H9 (cell line): ENCODE measurements at regions not wholly inside any gene's neighbourhood (a gene's known extent, or its start where the extent isn't known, plus 50 kb on each side); places are given as distances from the start of the nearest gene placed in this dataset.
A peak's percentile ranks its signal among the peaks of the same experiment; 100 is the strongest.

Experiments
- DNase-seq: peaks from one replicate; pipeline ENCODE4 v3.0.0-alpha.2; 2017
- H2AFZ ChIP-seq: one replicate; pipeline ENCODE4 v1.6.1; 2013; ENCODE audit warnings: mild to moderate bottlenecking, low read length, control low read depth, moderate library complexity
- H2AK5ac ChIP-seq: 2 replicates; pipeline ENCODE4 v1.6.1; 2013; ENCODE audit warnings: low read length, control low read depth, mixed read lengths; ENCODE audit not compliant: insufficient read length
- H2BK120ac ChIP-seq: one replicate; pipeline ENCODE4 v1.6.1; 2013; ENCODE audit warnings: low read depth, mild to moderate bottlenecking, low read length, control low read depth, inconsistent platforms; ENCODE audit not compliant: poor library complexity, severe bottlenecking
- H2BK12ac ChIP-seq: 2 replicates; pipeline ENCODE4 v1.6.1; 2013; ENCODE audit warnings: low read length, control low read depth, mixed read lengths, low read depth; ENCODE audit not compliant: insufficient read length
- H2BK15ac ChIP-seq: 2 replicates; pipeline ENCODE4 v1.6.1; 2013; ENCODE audit warnings: low read depth, low read length, control low read depth
- H2BK20ac ChIP-seq: one replicate; pipeline ENCODE4 v1.6.1; 2013; ENCODE audit warnings: low read depth, mild to moderate bottlenecking, low read length, control low read depth, inconsistent platforms; ENCODE audit not compliant: poor library complexity, severe bottlenecking
- H2BK5ac ChIP-seq: 2 replicates; pipeline ENCODE4 v1.6.1; 2013; ENCODE audit warnings: low read length, control low read depth, mixed read lengths; ENCODE audit not compliant: insufficient read length
- H3K14ac ChIP-seq: 2 replicates; pipeline ENCODE4 v1.6.1; 2013; ENCODE audit warnings: low read length, control low read depth; ENCODE audit not compliant: insufficient read depth
- H3K18ac ChIP-seq: 2 replicates; pipeline ENCODE4 v1.6.1; 2013; ENCODE audit warnings: low read depth, mild to moderate bottlenecking, mixed read lengths, low read length, control low read depth; ENCODE audit not compliant: insufficient read length
- H3K23ac ChIP-seq: 2 replicates; pipeline ENCODE4 v1.6.1; 2013; ENCODE audit warnings: low read length, control low read depth, mixed read lengths, low read depth; ENCODE audit not compliant: insufficient read length
- H3K23me2 ChIP-seq: 2 replicates; pipeline ENCODE4 v1.6.1; 2013; ENCODE audit warnings: low read depth, mild to moderate bottlenecking, mixed read lengths, low read length, control low read depth; ENCODE audit not compliant: insufficient read length, poor library complexity, severe bottlenecking
- H3K27ac ChIP-seq: 2 replicates; pipeline ENCODE4 v1.5.1; 2013; ENCODE audit warnings: low read length, control low read depth, mixed read lengths, low read depth; ENCODE audit not compliant: insufficient read length
- H3K27me3 ChIP-seq: 2 replicates; pipeline ENCODE4 v1.6.1; 2013; ENCODE audit warnings: low read length, control low read depth, inconsistent platforms; ENCODE audit not compliant: insufficient read depth
- H3K4ac ChIP-seq: 2 replicates; pipeline ENCODE4 v1.6.1; 2013; ENCODE audit warnings: low read depth, mild to moderate bottlenecking, control low read depth, inconsistent platforms, low read length, moderate library complexity
- H3K4me1 ChIP-seq: 2 replicates; pipeline ENCODE4 v1.6.1; 2013; ENCODE audit warnings: low read length, control low read depth, inconsistent platforms; ENCODE audit not compliant: insufficient read depth
- H3K4me2 ChIP-seq: 2 replicates; pipeline ENCODE4 v1.6.1; 2013; ENCODE audit warnings: low read length, control low read depth, mixed read lengths; ENCODE audit not compliant: insufficient read length, insufficient read depth
- H3K56ac ChIP-seq: 2 replicates; pipeline ENCODE4 v1.6.1; 2013; ENCODE audit warnings: low read depth, mild to moderate bottlenecking, mixed read lengths, low read length, control low read depth; ENCODE audit not compliant: insufficient read length
- H3K79me1 ChIP-seq: 2 replicates; pipeline ENCODE4 v1.6.1; 2013; ENCODE audit warnings: low read depth, mild to moderate bottlenecking, moderate library complexity, low read length, control low read depth, inconsistent platforms; ENCODE audit not compliant: insufficient read depth, poor library complexity, severe bottlenecking
- H3K79me2 ChIP-seq: 2 replicates; pipeline ENCODE4 v1.6.1; 2013; ENCODE audit warnings: low read length, control low read depth, inconsistent platforms; ENCODE audit not compliant: insufficient read depth
- H3K9ac ChIP-seq: 2 replicates; pipeline ENCODE4 v1.6.1; 2013; ENCODE audit warnings: low read length, control low read depth, mixed read lengths; ENCODE audit not compliant: insufficient read length; ENCODE audit errors: extremely low read depth
- H3K9me3 ChIP-seq: one replicate; pipeline ENCODE4 v1.6.1; 2013; ENCODE audit warnings: low read depth, low read length, inconsistent platforms; ENCODE audit not compliant: control insufficient read depth
- H3T11ph ChIP-seq: one replicate; pipeline ENCODE4 v1.6.1; 2013; ENCODE audit warnings: mild to moderate bottlenecking, low read length, control low read depth, inconsistent platforms
- H4K20me1 ChIP-seq: one replicate; pipeline ENCODE4 v1.6.1; 2013; ENCODE audit not compliant: control insufficient read depth, insufficient read length, insufficient read depth
- H4K5ac ChIP-seq: 2 replicates; pipeline ENCODE4 v1.6.1; 2013; ENCODE audit warnings: low read depth, mild to moderate bottlenecking, mixed read lengths, low read length, control low read depth; ENCODE audit not compliant: insufficient read length
- H4K8ac ChIP-seq: replicated peaks from 2 replicates; pipeline ENCODE4 v1.6.1; 2013; ENCODE audit warnings: low read length, control low read depth, mixed read lengths, low read depth; ENCODE audit not compliant: insufficient read length
- H4K91ac ChIP-seq: 2 replicates; pipeline ENCODE4 v1.6.1; 2013; ENCODE audit warnings: low read depth, mild to moderate bottlenecking, moderate library complexity, mixed read lengths, low read length, control low read depth; ENCODE audit not compliant: insufficient read length
- H3K27ac Mint-ChIP-seq, 3 experiments: 2 replicates in 2 of 3; 3 replicates in 1 of 3; pipeline ENCODE4 v1.8.0; 2020 to 2021; ENCODE audit warnings: mixed read lengths in 3 of 3, mild to moderate bottlenecking in 1 of 3, moderate library complexity in 1 of 3
- H3K27me3 Mint-ChIP-seq: 2 replicates; pipeline ENCODE4 v1.8.0; 2021; ENCODE audit warnings: low read depth, mild to moderate bottlenecking, moderate library complexity, mixed read lengths
- H3K36me3 Mint-ChIP-seq, 3 experiments: 2 replicates in 2 of 3; 3 replicates in 1 of 3; pipeline ENCODE4 v1.8.0; 2020 to 2021; ENCODE audit warnings: low read depth in 3 of 3, mixed read lengths in 3 of 3; ENCODE audit not compliant: insufficient read depth in 1 of 3
- H3K4me1 Mint-ChIP-seq, 2 experiments: 2 replicates each; pipeline ENCODE4 v1.8.0; 2020; ENCODE audit warnings: mixed read lengths in 2 of 2
- H3K4me3 Mint-ChIP-seq, 2 experiments: 2 replicates in 1 of 2; 3 replicates in 1 of 2; pipeline ENCODE4 v1.8.0; 2020 to 2021; ENCODE audit warnings: mild to moderate bottlenecking in 2 of 2, mixed read lengths in 2 of 2, moderate library complexity in 1 of 2
- H3K9me3 Mint-ChIP-seq, 2 experiments: 2 replicates in 1 of 2; 3 replicates in 1 of 2; pipeline ENCODE4 v1.8.0; 2020; ENCODE audit warnings: mild to moderate bottlenecking in 2 of 2, mixed read lengths in 2 of 2, moderate library complexity in 1 of 2
- CTCF ChIP-seq: fragments of 200-600 bp; sonication (generic); conservative IDR thresholded peaks from 3 replicates; pipeline ENCODE4 v1.8.0; 2021; ENCODE audit warnings: antibody characterized with exemption, mild to moderate bottlenecking
- WGBS: extraction: QIAGEN DNeasy Blood & Tissue Kit; methylation state at CpG from one replicate; pipeline ENCODE4 v1.1.7; 2013; ENCODE audit warnings: missing lambda C conversion rate, low lambda C conversion rate, mixed read lengths; ENCODE audit not compliant: insufficient read length; ENCODE audit errors: extremely low coverage; 5-methylcytosine and 5-hydroxymethylcytosine counted together

- Mint-ChIP-seq H3K9me3 (peaks cover 7 to 8% of the 10 kb centered on the region in 2 experiments; a peak in 4 of 5 replicates), H3K27me3 (no peaks in the 10 kb centered on the region), H3K36me3 (peaks cover 6 to 17% (median 14%) of the 10 kb centered on the region in 3 experiments; a peak in 6 of 7 replicates), H3K27ac (peak overlapping the region in 2 of 3 experiments; percentile 51 to 76; a peak in 2 of 7 replicates), H3K4me1 (peaks cover 16 to 19% of the 10 kb centered on the region in 2 experiments), H3K4me3 (no peak overlapping the region)
- no peak overlapping the region for H3K4ac ChIP-seq
- no peak overlapping the region for H2BK120ac ChIP-seq
- H4K8ac ChIP-seq, result no peak overlapping the region
- H3K9ac ChIP-seq, result no peak overlapping the region
- no peak overlapping the region for H3K4me2 ChIP-seq
- H4K20me1 ChIP-seq, result no peaks in the 10 kb centered on the region
- no peak overlapping the region for H3T11ph ChIP-seq
- no peaks in the 10 kb centered on the region for H3K79me2 ChIP-seq
- WGBS, result no CpG with 5 or more reads among the region's 3 CpGs
- H4K5ac ChIP-seq, result no peak overlapping the region
- peaks cover 4% of the 10 kb centered on the region; the same call in 1 of the 2 replicates for H3K4me1 ChIP-seq
- H3K9me3 ChIP-seq, result peaks cover 7% of the 10 kb centered on the region
- no peaks in the 10 kb centered on the region for H3K23me2 ChIP-seq
- H3K27ac ChIP-seq, result no peak overlapping the region
- H3K14ac ChIP-seq, result no peak overlapping the region
- no peak overlapping the region for H2AFZ ChIP-seq
- H2BK20ac ChIP-seq, result no peak overlapping the region
- no peak overlapping the region for H4K91ac ChIP-seq
- H3K79me1 ChIP-seq, result no peaks in the 10 kb centered on the region
- DNase-seq, result no peak
- H3K23ac ChIP-seq, result no peak overlapping the region
- H2BK15ac ChIP-seq, result no peak overlapping the region
- no peak for TF ChIP-seq CTCF
- H2AK5ac ChIP-seq, result no peak overlapping the region
- H2BK12ac ChIP-seq, result no peak overlapping the region
- no peaks in the 10 kb centered on the region for H3K27me3 ChIP-seq
- no peak overlapping the region for H3K18ac ChIP-seq
- H3K56ac ChIP-seq, result no peak overlapping the region
- no peak overlapping the region for H2BK5ac ChIP-seq
Observed at GRCh38 chr20:11302436-11302835, 615.3 kb upstream of the BTBD3 start.
